WI38 (cell line): ENCODE measurements at regions not wholly inside any gene's neighbourhood (a gene's known extent, or its start where the extent isn't known, plus 50 kb on each side); places are given as distances from the start of the nearest gene placed in this dataset.

ENCODE experiments used
- H3K4me3 ChIP-seq: 2 replicates; pipeline ENCODE4 v1.5.1; 2011; ENCODE audit warnings: low read depth, mild to moderate bottlenecking, control low read depth, low read length
- CTCF ChIP-seq: IDR thresholded peaks from 2 replicates; pipeline ENCODE4 v1.5.1; 2012; ENCODE audit warnings: low read depth, mild to moderate bottlenecking, control low read depth, low read length

GRCh38 chr18:33983126-33983525, 241.6 kb downstream of the NOL4 start:
- H3K4me3 ChIP-seq = no peak overlapping the region

DNA sequence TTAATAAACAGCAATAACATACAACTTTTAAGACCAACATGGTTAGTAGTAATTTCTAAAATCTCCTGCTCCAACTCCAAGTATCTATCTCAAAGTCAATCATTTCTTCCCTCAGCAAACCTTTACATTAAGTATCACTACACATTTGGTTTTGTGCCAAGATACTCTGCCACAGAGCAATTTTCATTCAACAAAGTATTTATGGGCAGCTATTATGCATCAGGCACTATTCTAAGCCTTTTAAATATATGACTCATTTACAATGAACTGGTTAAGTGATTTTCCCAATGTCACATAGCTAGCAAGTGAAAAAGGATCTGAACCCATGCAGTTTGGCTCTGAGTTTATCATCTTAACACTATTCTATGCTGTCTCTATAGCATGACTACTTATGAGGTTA, 264.3 kb downstream of the NOL4 start:
- TF ChIP-seq CTCF = no peak
- no peak overlapping the region for H3K4me3 ChIP-seq

More at GRCh38 chr18:33983126-33983525, 241.6 kb downstream of the NOL4 start:
- no peak for TF ChIP-seq CTCF

GRCh38 chr18:33959609-33960008, 265.1 kb downstream of the NOL4 start:
- TF ChIP-seq CTCF = no peak
- H3K4me3 ChIP-seq = no peak overlapping the region

GRCh38 chr18:33957707-33958106, 267.0 kb downstream of the NOL4 start:
- no peak for TF ChIP-seq CTCF
- no peak overlapping the region for H3K4me3 ChIP-seq

- no peak overlapping the region for H3K4me3 ChIP-seq
- TF ChIP-seq CTCF = no peak
Measured at GRCh38 chr18:33951031-33951430, 273.7 kb downstream of the NOL4 start.

DNA sequence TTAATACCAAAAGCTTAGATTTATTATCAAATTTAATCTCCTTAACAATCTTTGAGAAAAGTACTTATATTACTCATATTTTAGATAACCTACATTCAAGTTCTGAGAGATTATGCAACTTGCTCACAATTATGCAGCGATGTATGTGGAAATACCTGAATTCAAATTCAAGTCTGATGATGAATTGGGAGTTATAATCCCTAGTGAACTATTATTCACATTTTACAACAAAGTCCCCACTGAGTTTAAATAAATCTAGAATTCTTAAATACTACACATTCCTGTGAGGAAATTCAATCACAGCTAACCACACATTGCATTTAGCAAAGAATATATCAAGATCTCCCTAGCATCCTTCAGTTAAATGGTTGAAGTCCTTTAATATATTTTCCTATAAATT, 278.4 kb downstream of the NOL4 start:
- no peak overlapping the region for H3K4me3 ChIP-seq
- TF ChIP-seq CTCF = no peak

DNA sequence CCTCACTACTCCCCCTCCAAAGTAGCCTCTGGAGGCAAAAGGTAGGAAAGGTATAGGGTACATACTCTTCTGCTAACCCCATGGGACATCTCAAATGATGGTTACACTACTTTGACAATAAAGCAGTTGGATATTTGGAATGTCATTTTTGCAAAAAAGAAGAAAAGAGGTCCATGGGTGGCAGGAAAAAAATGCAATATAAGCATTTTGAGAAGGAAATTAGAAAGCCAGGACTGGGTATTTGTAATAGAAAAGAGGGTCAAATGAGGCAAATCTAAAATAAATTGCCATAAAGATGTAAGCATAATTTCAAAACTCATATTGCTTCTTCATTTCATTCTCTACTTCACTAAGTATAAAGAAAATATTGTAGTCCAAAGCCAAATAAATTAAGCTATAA, 280.2 kb downstream of the NOL4 start:
- no peak for TF ChIP-seq CTCF
- H3K4me3 ChIP-seq = no peak overlapping the region
